ENCODE measurements at regions not wholly inside any gene's neighbourhood (a gene's known extent, or its start where the extent isn't known, plus 50 kb on each side); places are given as distances from the start of the nearest gene placed in this dataset.

DNA sequence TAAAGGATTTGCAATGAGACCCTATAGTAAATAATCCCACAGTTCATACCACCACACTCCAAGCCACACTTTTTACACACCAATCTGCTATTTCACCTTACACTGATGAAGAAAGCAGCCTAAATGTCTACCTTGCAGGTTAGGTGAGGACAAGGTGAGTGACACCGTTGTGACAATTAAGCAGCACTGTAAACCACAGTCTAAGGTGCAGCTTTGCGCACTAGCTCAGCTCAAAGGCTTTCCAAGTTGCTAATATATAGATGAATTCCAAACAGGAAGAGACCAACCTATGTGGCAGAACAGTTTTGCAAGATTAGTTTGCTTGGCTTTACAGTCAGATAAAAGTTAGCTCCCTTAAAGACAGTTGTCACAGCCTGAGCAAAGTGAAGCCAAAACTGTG is 429.5 kb upstream of the MARCKS start:
- Histone ChIP-seq H3K27me3 (no peaks in the 10 kb centered on the region), H3K36me3 (no peaks in the 10 kb centered on the region), H3K4me3 (ENCODE audit: low read depth, low read length) (no peak overlapping the region), H3K4me1 (no peaks in the 10 kb centered on the region; the same call in 1 of the 2 replicates), H3K9me3 (no peaks in the 10 kb centered on the region)
- TF ChIP-seq CTCF (IDR thresholded peaks at IDR 0.05; ENCODE audit: low read depth, low read length) = no peak
- no peak for DNase-seq

GRCh38 chr6:113428702-113429101 is 428.4 kb upstream of the MARCKS start:
- no peak for TF ChIP-seq CTCF (IDR thresholded peaks at IDR 0.05; ENCODE audit: low read depth, low read length)
- no peak overlapping the region for H3K4me3 ChIP-seq (ENCODE audit: low read depth, low read length)
- H3K9me3 ChIP-seq = no peaks in the 10 kb centered on the region
- no peak for DNase-seq
- no peaks in the 10 kb centered on the region for H3K36me3 ChIP-seq
- no peaks in the 10 kb centered on the region; the same call in 1 of the 2 replicates for H3K4me1 ChIP-seq
- no peaks in the 10 kb centered on the region for H3K27me3 ChIP-seq

DNA sequence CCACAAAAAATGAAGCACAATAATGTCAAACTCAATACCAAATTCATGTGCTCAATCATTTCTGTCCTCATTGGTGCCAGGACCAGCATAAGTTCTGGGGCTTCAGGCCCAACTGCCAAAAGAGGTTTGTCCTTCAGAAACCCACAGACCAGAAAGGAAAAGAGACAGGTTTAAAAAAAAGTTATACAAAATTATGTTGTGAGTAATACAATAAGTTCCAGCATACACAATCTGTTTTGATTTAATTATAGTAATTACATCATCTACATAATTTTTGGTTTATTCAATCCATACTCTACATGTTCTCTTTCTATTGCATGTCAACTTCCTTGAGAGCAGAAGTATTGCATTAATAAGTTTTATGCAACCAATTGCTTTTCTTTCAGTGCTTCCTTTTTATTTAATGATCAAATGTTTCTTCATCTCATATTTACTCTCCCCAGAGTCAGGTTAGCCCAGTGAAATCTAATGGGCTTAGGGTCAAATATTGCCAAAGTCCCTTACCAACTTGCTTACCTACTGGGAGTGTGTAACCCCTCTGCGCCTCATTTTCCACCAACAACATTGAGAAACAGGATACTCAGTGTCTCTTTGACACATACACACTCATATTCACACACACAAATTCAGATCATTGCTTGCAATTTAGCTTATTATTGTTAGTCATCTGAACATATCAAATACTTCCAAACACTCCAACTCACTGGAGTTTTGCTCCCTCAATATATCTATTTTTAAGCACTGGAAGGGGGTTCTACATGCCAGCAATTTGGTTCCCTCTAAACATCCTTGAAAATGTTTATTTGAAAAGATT is 424.4 kb upstream of the MARCKS start:
- no peak for TF ChIP-seq CTCF (IDR thresholded peaks at IDR 0.05; ENCODE audit: low read depth, low read length)
- H3K4me1 ChIP-seq = no peaks in the 10 kb centered on the region; the same call in 1 of the 2 replicates
- no peaks in the 10 kb centered on the region for H3K9me3 ChIP-seq
- no peaks in the 10 kb centered on the region for H3K27me3 ChIP-seq
- H3K36me3 ChIP-seq = no peaks in the 10 kb centered on the region
- H3K4me3 ChIP-seq (ENCODE audit: low read depth, low read length) = no peak overlapping the region
- DNase-seq = no peak

GRCh38 chr6:113433335-113433991 is 423.7 kb upstream of the MARCKS start:
- DNase-seq = no peak
- TF ChIP-seq CTCF (IDR thresholded peaks at IDR 0.05; ENCODE audit: low read depth, low read length) = no peak
- Histone ChIP-seq H3K4me1 (no peaks in the 10 kb centered on the region; the same call in 1 of the 2 replicates), H3K9me3 (no peaks in the 10 kb centered on the region), H3K36me3 (no peaks in the 10 kb centered on the region), H3K27me3 (no peaks in the 10 kb centered on the region), H3K4me3 (ENCODE audit: low read depth, low read length) (no peak overlapping the region)

GRCh38 chr6:113434641-113435040 is 422.5 kb upstream of the MARCKS start:
- no peaks in the 10 kb centered on the region for H3K36me3 ChIP-seq
- TF ChIP-seq CTCF (IDR thresholded peaks at IDR 0.05; ENCODE audit: low read depth, low read length) = no peak
- no peak overlapping the region for H3K4me3 ChIP-seq (ENCODE audit: low read depth, low read length)

GRCh38 chr6:113437566-113437965 is 419.6 kb upstream of the MARCKS start:
- DNase-seq = no peak
- Histone ChIP-seq H3K4me1 (no peaks in the 10 kb centered on the region; the same call in 1 of the 2 replicates), H3K36me3 (no peaks in the 10 kb centered on the region), H3K4me3 (ENCODE audit: low read depth, low read length) (no peak overlapping the region), H3K9me3 (no peaks in the 10 kb centered on the region), H3K27me3 (no peaks in the 10 kb centered on the region)
- TF ChIP-seq CTCF (IDR thresholded peaks at IDR 0.05; ENCODE audit: low read depth, low read length) = no peak

More at GRCh38 chr6:113434641-113435040, 422.5 kb upstream of the MARCKS start:
- DNase-seq = no peak
- H3K9me3 ChIP-seq = no peaks in the 10 kb centered on the region
- H3K4me1 ChIP-seq = no peaks in the 10 kb centered on the region; the same call in 1 of the 2 replicates
- no peaks in the 10 kb centered on the region for H3K27me3 ChIP-seq
